HG03135 (cell line): ENCODE measurements at regions not wholly inside any gene's neighbourhood (a gene's known extent, or its start where the extent isn't known, plus 50 kb on each side); places are given as distances from the start of the nearest gene placed in this dataset.

Source experiments
- ATAC-seq: cut with Tn5 transposase; IDR thresholded peaks from one replicate; pipeline ENCODE4 v1.9.1; 2021; ENCODE audit warnings: mild to moderate bottlenecking, moderate library complexity; ENCODE audit not compliant: unreplicated experiment

GRCh38 chr4:89438102-89438831, 130.7 kb upstream of the GPRIN3 start:
- peak; percentile 61 for ATAC-seq

- peak; percentile 71 for ATAC-seq
These were observed 126.9 kb upstream of the GPRIN3 start for GRCh38 chr4:89434364-89434988.

- no peak for ATAC-seq
These were observed 120.2 kb upstream of the GPRIN3 start for GRCh38 chr4:89427782-89428181.

- ATAC-seq, result no peak
These were observed 117.4 kb upstream of the GPRIN3 start for GRCh38 chr4:89425023-89425422.

GRCh38 chr4:89422441-89422990, 114.9 kb upstream of the GPRIN3 start:
- ATAC-seq, result no peak

- ATAC-seq, result no peak
These were observed 112.9 kb upstream of the GPRIN3 start for GRCh38 chr4:89420507-89420906.

GRCh38 chr4:89419111-89419695, 111.6 kb upstream of the GPRIN3 start:
- no peak for ATAC-seq

GRCh38 chr4:89416960-89417359, 109.4 kb upstream of the GPRIN3 start:
- ATAC-seq, result no peak

- no peak for ATAC-seq
These were observed 105.9 kb upstream of the GPRIN3 start for GRCh38 chr4:89413518-89413917.

GRCh38 chr4:89411539-89412309, 104.1 kb upstream of the GPRIN3 start:
- ATAC-seq, result no peak

- no peak for ATAC-seq
These were observed 103.1 kb upstream of the GPRIN3 start for GRCh38 chr4:89410687-89411086.

- ATAC-seq, result no peak
These were observed 96.9 kb upstream of the GPRIN3 start for GRCh38 chr4:89404530-89404929.

- no peak for ATAC-seq
These were observed 96.2 kb upstream of the GPRIN3 start for GRCh38 chr4:89403826-89404225.

- ATAC-seq, result no peak
These were observed 92.9 kb upstream of the GPRIN3 start for GRCh38 chr4:89400287-89401035.

GRCh38 chr4:89398644-89399043, 91.0 kb upstream of the GPRIN3 start:
- no peak for ATAC-seq

GRCh38 chr4:89398146-89398545, 90.5 kb upstream of the GPRIN3 start:
- no peak for ATAC-seq

GRCh38 chr4:89397441-89397840, 89.8 kb upstream of the GPRIN3 start:
- ATAC-seq, result no peak

GRCh38 chr4:89382439-89382838, 74.8 kb upstream of the GPRIN3 start:
- ATAC-seq, result no peak

- no peak for ATAC-seq
These were observed 73.4 kb upstream of the GPRIN3 start for GRCh38 chr4:89380980-89381379.

- no peak for ATAC-seq
These were observed 72.0 kb upstream of the GPRIN3 start for GRCh38 chr4:89379511-89380044.
